Loucy (cell line): ENCODE measurements at regions not wholly inside any gene's neighbourhood (a gene's known extent, or its start where the extent isn't known, plus 50 kb on each side); places are given as distances from the start of the nearest gene placed in this dataset.

Experiments used
- H2AFZ ChIP-seq: fragments of 200-600 bp; sonication (generic); 2 replicates; pipeline ENCODE4 v1.6.0; 2016; ENCODE audit warnings: antibody characterized with exemption, mild to moderate bottlenecking, low read length, moderate library complexity
- H3F3A ChIP-seq: fragments of 200-600 bp; 2 replicates; pipeline ENCODE4 v1.6.0; 2016; ENCODE audit warnings: antibody characterized with exemption, low read depth, mild to moderate bottlenecking
- H3K27me3 ChIP-seq: fragments of 200-600 bp; sonication (generic); 2 replicates; pipeline ENCODE4 v1.6.1; 2014; ENCODE audit warnings: low read length, mild to moderate bottlenecking; ENCODE audit not compliant: insufficient read depth, poor library complexity, severe bottlenecking
- H3K36me3 ChIP-seq: fragments of 200-600 bp; sonication (generic); 2 replicates; pipeline ENCODE4 v1.6.1; 2016; ENCODE audit warnings: low read length; ENCODE audit not compliant: insufficient read depth
- H3K4me1 ChIP-seq: fragments of 200-600 bp; sonication (generic); 2 replicates; pipeline ENCODE4 v1.5.1; 2014; ENCODE audit warnings: low read length, mild to moderate bottlenecking; ENCODE audit not compliant: insufficient read depth, poor library complexity, severe bottlenecking
- H3K4me2 ChIP-seq: fragments of 200-600 bp; sonication (generic); 2 replicates; pipeline ENCODE4 v1.6.0; 2014; ENCODE audit warnings: antibody characterized with exemption, low read length, low read depth, mild to moderate bottlenecking; ENCODE audit not compliant: poor library complexity, severe bottlenecking
- H3K4me3 ChIP-seq: fragments of 200-600 bp; sonication (generic); 2 replicates; pipeline ENCODE4 v1.5.1; 2014; ENCODE audit warnings: low read length, mild to moderate bottlenecking, mixed read lengths; ENCODE audit not compliant: poor library complexity, severe bottlenecking
- H3K79me2 ChIP-seq: fragments of 200-600 bp; sonication (generic); 2 replicates; pipeline ENCODE4 v1.6.1; 2014; ENCODE audit warnings: low read length; ENCODE audit not compliant: insufficient read depth
- H3K9ac ChIP-seq: fragments of 200-600 bp; sonication (generic); 2 replicates; pipeline ENCODE4 v1.6.0; 2014; ENCODE audit warnings: mild to moderate bottlenecking, low read depth, low read length, moderate library complexity; ENCODE audit not compliant: poor library complexity, severe bottlenecking
- H3K9me2 ChIP-seq: fragments of 200-600 bp; sonication (generic); replicated peaks from 2 replicates; pipeline ENCODE4 v1.6.1; 2016; ENCODE audit warnings: low read depth, low read length, mixed read lengths
- H3K9me3 ChIP-seq: fragments of 200-600 bp; sonication (generic); 2 replicates; pipeline ENCODE4 v1.6.1; 2014; ENCODE audit warnings: mild to moderate bottlenecking, antibody characterized with exemption, low read length, low read depth; ENCODE audit not compliant: insufficient read depth
- H4K20me1 ChIP-seq: fragments of 200-600 bp; sonication (generic); 2 replicates; pipeline ENCODE4 v1.6.0; 2014; ENCODE audit warnings: antibody characterized with exemption, low read length, mild to moderate bottlenecking; ENCODE audit not compliant: insufficient read depth, poor library complexity, severe bottlenecking
- CTCF ChIP-seq: fragments of 200-600 bp; sonication (generic); conservative IDR thresholded peaks from 2 replicates; pipeline ENCODE4 v1.5.1; 2014; ENCODE audit warnings: mild to moderate bottlenecking, antibody characterized with exemption, low read length
- EZH2phosphoT487 ChIP-seq: fragments of 200-600 bp; IDR thresholded peaks from 2 replicates; pipeline ENCODE4 v1.6.1; 2018; ENCODE audit warnings: antibody characterized with exemption, mild to moderate bottlenecking, moderate library complexity, borderline replicate concordance

- Histone ChIP-seq H4K20me1 (no peaks in the 10 kb centered on the region), H3K4me3 (no peak overlapping the region), H3K36me3 (no peaks in the 10 kb centered on the region), H3K27me3 (no peaks in the 10 kb centered on the region), H3F3A (no peaks in the 10 kb centered on the region), H2AFZ (no peak overlapping the region), H3K79me2 (no peaks in the 10 kb centered on the region), H3K9me2 (no peaks in the 10 kb centered on the region), H3K4me2 (no peak overlapping the region), H3K4me1 (no peaks in the 10 kb centered on the region), H3K9ac (no peak overlapping the region), H3K9me3 (no peaks in the 10 kb centered on the region)
- TF ChIP-seq EZH2phosphoT487: no peak
- TF ChIP-seq CTCF: no peak
These were observed 178.7 kb downstream of the SLIT2 start for GRCh38 chr4:20430259-20430941.

- H2AFZ ChIP-seq: 0 out of 2 replicates have a peak overlapping the region, but pooled peaks have one; percentile 5
- no peaks in the 10 kb centered on the region for H3K4me1 ChIP-seq
- H3K9me2 ChIP-seq: no peaks in the 10 kb centered on the region
These were observed 179.8 kb downstream of the SLIT2 start for GRCh38 chr4:20431543-20431951.

GRCh38 chr4:20432088-20432487 is 180.4 kb downstream of the SLIT2 start:
- Histone ChIP-seq H3K79me2 (no peaks in the 10 kb centered on the region), H3K9me2 (no peaks in the 10 kb centered on the region), H3K9me3 (no peaks in the 10 kb centered on the region), H3K36me3 (no peaks in the 10 kb centered on the region), H3F3A (no peaks in the 10 kb centered on the region), H3K4me3 (no peak overlapping the region), H3K4me2 (no peak overlapping the region), H4K20me1 (no peaks in the 10 kb centered on the region), H3K9ac (no peak overlapping the region), H3K27me3 (no peaks in the 10 kb centered on the region), H3K4me1 (no peaks in the 10 kb centered on the region), H2AFZ (no peak overlapping the region)
- TF ChIP-seq EZH2phosphoT487 (no peak), CTCF (no peak)

More at GRCh38 chr4:20431543-20431951, 179.8 kb downstream of the SLIT2 start:
- no peaks in the 10 kb centered on the region for H3F3A ChIP-seq
- TF ChIP-seq EZH2phosphoT487 (no peak), CTCF (no peak)
- no peaks in the 10 kb centered on the region for H3K79me2 ChIP-seq
- H3K36me3 ChIP-seq: no peaks in the 10 kb centered on the region
- H3K27me3 ChIP-seq: no peaks in the 10 kb centered on the region
- H3K9me3 ChIP-seq: no peaks in the 10 kb centered on the region
- H3K9ac ChIP-seq: no peak overlapping the region
- H3K4me2 ChIP-seq: no peak overlapping the region
- H4K20me1 ChIP-seq: no peaks in the 10 kb centered on the region
- H3K4me3 ChIP-seq: no peak overlapping the region
